MM.1S (cell line): ENCODE measurements at regions not wholly inside any gene's neighbourhood (a gene's known extent, or its start where the extent isn't known, plus 50 kb on each side); places are given as distances from the start of the nearest gene placed in this dataset.

Experiments used
- EZH2 ChIP-seq: fragments of 300-600 bp; sonication (generic); optimal IDR thresholded peaks from 2 replicates; pipeline ENCODE3; 2017; ENCODE audit warnings: low read depth, mild to moderate bottlenecking, antibody characterized with exemption, low read length, mixed read lengths
- EZH2phosphoT487 ChIP-seq: fragments of 300-600 bp; sonication (generic); IDR thresholded peaks from 2 replicates; pipeline ENCODE4 v1.6.1; 2018; ENCODE audit warnings: antibody characterized with exemption, low read length
- TF ChIP-seq, protein P1 (sequence below): fragments of 300-600 bp; sonication (generic); IDR thresholded peaks from 2 replicates; pipeline ENCODE4 v1.5.1; 2016; ENCODE audit warnings: antibody characterized with exemption, low read length, mixed read lengths

GRCh38 chr18:14978191-14978590 lies 230.2 kb downstream of the ANKRD30B start:
- TF ChIP-seq, protein P1, sequence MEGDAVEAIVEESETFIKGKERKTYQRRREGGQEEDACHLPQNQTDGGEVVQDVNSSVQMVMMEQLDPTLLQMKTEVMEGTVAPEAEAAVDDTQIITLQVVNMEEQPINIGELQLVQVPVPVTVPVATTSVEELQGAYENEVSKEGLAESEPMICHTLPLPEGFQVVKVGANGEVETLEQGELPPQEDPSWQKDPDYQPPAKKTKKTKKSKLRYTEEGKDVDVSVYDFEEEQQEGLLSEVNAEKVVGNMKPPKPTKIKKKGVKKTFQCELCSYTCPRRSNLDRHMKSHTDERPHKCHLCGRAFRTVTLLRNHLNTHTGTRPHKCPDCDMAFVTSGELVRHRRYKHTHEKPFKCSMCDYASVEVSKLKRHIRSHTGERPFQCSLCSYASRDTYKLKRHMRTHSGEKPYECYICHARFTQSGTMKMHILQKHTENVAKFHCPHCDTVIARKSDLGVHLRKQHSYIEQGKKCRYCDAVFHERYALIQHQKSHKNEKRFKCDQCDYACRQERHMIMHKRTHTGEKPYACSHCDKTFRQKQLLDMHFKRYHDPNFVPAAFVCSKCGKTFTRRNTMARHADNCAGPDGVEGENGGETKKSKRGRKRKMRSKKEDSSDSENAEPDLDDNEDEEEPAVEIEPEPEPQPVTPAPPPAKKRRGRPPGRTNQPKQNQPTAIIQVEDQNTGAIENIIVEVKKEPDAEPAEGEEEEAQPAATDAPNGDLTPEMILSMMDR: no peak
- TF ChIP-seq EZH2: no peak
- TF ChIP-seq EZH2phosphoT487: no peak
